Aorta (tissue), 5 donors: ENCODE measurements at regions not wholly inside any gene's neighbourhood (a gene's known extent, or its start where the extent isn't known, plus 50 kb on each side); places are given as distances from the start of the nearest gene placed in this dataset.
A peak's percentile ranks its signal among the peaks of the same experiment; 100 is the strongest.
"Not testable (repeated sequence)": the region's sequence is repeated elsewhere in the genome, so short reads cannot be mapped to it uniquely, and the experiment has no call there.

Source experiments
- ATAC-seq: fragments of 200-7000 bp; cut with Tn5 transposase; one replicate; pipeline ENCODE4 v1.9.1; 2022; ENCODE audit warnings: moderate library complexity; ENCODE audit not compliant: low FRiP score
- DNase-seq, 2 donors: peaks; one replicate each; pipeline ENCODE4 v3.0.0-alpha.2; 2020
- H3K27ac ChIP-seq, 2 donors: one replicate each; pipeline ENCODE4 v1.5.1; 2013; ENCODE audit warnings: low read length in 2 of 2, mild to moderate bottlenecking in 2 of 2, moderate library complexity in 2 of 2, control low read depth in 1 of 2, inconsistent platforms in 1 of 2, low read depth in 1 of 2
- H3K27me3 ChIP-seq, 2 donors: one replicate each; pipeline ENCODE4 v1.6.1; 2013; ENCODE audit warnings: control low read depth in 1 of 2, low read length in 1 of 2, mild to moderate bottlenecking in 1 of 2, moderate library complexity in 1 of 2; ENCODE audit not compliant: insufficient read depth in 2 of 2, control insufficient read depth in 1 of 2
- H3K36me3 ChIP-seq, 2 donors: one replicate each; pipeline ENCODE4 v1.6.1; 2013; ENCODE audit warnings: control low read depth in 1 of 2, low read length in 1 of 2, mild to moderate bottlenecking in 1 of 2; ENCODE audit not compliant: insufficient read depth in 2 of 2, control insufficient read depth in 1 of 2
- H3K4me1 ChIP-seq, 2 donors: one replicate each; pipeline ENCODE4 v1.6.1; 2013; ENCODE audit warnings: low read length in 2 of 2, control low read depth in 1 of 2, mild to moderate bottlenecking in 1 of 2, moderate library complexity in 1 of 2; ENCODE audit not compliant: insufficient read depth in 2 of 2, control insufficient read depth in 1 of 2
- H3K4me3 ChIP-seq, 2 donors: one replicate each; pipeline ENCODE4 v1.5.1; 2013; ENCODE audit warnings: low read length in 2 of 2, control low read depth in 1 of 2, mild to moderate bottlenecking in 1 of 2
- H3K9me3 ChIP-seq: one replicate; pipeline ENCODE4 v1.6.1; 2013; ENCODE audit warnings: mild to moderate bottlenecking, low read length; ENCODE audit not compliant: control insufficient read depth
- WGBS, 2 donors: extraction: QIAGEN DNeasy Blood & Tissue Kit; methylation state at CpG; one replicate each; pipeline ENCODE4 v1.1.7; 2013; 5-methylcytosine and 5-hydroxymethylcytosine counted together
- intact Hi-C, 2 donors: fragments of 100-400 bp; cut with DNase I; formaldehyde crosslinking; loops; one replicate each; pipeline versions ENCODE4 v1.14.2 to v1.15.0; 2022
- donor health status: healthy with polysubstance abuse.
- donor health status: Bipolar disorder and iron deficiency.
- donor health status: DM: no; HTN: no; CAD: no.
- donor health status: DM: no; HTN: no; CAD: no.
- donor health status: DM: yes; HTN: yes; CAD: no.

- no peak overlapping the region for H3K4me3 ChIP-seq
- no peaks in the 10 kb centered on the region for H3K4me1 ChIP-seq
- DNase-seq (no peak), ATAC-seq (no peak)
- intact Hi-C loops, result no loop called here
- H3K36me3 ChIP-seq, result no peaks in the 10 kb centered on the region
- H3K27me3 ChIP-seq, result no peaks in the 10 kb centered on the region
- H3K9me3 ChIP-seq, result no peaks in the 10 kb centered on the region
- no peak overlapping the region for H3K27ac ChIP-seq
Observed at GRCh38 chr13:59303433-59303832, 860.3 kb downstream of the DIAPH3 start.

- no peak for ATAC-seq
- WGBS, 2 donors, result 88 to 100% methylated on average over 1 of the region's 1 CpG
- H3K27ac ChIP-seq, result no peak overlapping the region
- intact Hi-C loops, result no loop called here
- H3K9me3 ChIP-seq, result no peaks in the 10 kb centered on the region
- no peaks in the 10 kb centered on the region for H3K36me3 ChIP-seq
- DNase-seq, result no peak
- no peak overlapping the region for H3K4me3 ChIP-seq
- H3K4me1 ChIP-seq, result no peaks in the 10 kb centered on the region
- no peaks in the 10 kb centered on the region for H3K27me3 ChIP-seq
Observed at GRCh38 chr13:59304596-59304995, 859.1 kb downstream of the DIAPH3 start.

- no peaks in the 10 kb centered on the region for H3K27me3 ChIP-seq
- intact Hi-C loops, result no loop called here
- no peaks in the 10 kb centered on the region for H3K4me1 ChIP-seq
- no peaks in the 10 kb centered on the region for H3K36me3 ChIP-seq
- WGBS, 2 donors, result 86 to 94% methylated on average over 4 of the region's 4 CpGs
- ATAC-seq, result no peak
- H3K9me3 ChIP-seq, result no peaks in the 10 kb centered on the region
- H3K4me3 ChIP-seq, result no peak overlapping the region
- no peak overlapping the region for H3K27ac ChIP-seq
- no peak for DNase-seq
Observed at GRCh38 chr13:59305896-59306295, 857.8 kb downstream of the DIAPH3 start.

- H3K27me3 ChIP-seq, result no peaks in the 10 kb centered on the region
- intact Hi-C loops, result no loop called here
- no peaks in the 10 kb centered on the region for H3K9me3 ChIP-seq
- no peaks in the 10 kb centered on the region for H3K4me1 ChIP-seq
- H3K4me3 ChIP-seq, result no peak overlapping the region
- no peak overlapping the region for H3K27ac ChIP-seq
- DNase-seq, result no peak
- 90 to 94% methylated on average over 3 of the region's 3 CpGs for WGBS, 2 donors
- ATAC-seq, result no peak
- H3K36me3 ChIP-seq, result no peaks in the 10 kb centered on the region
Observed at GRCh38 chr13:59312776-59313175, 851.0 kb downstream of the DIAPH3 start.

GRCh38 chr13:59318320-59318930 is 845.3 kb downstream of the DIAPH3 start:
- H3K4me1 ChIP-seq, result no peaks in the 10 kb centered on the region
- intact Hi-C loops, result no loop called here
- no peaks in the 10 kb centered on the region for H3K27me3 ChIP-seq
- no peak overlapping the region for H3K4me3 ChIP-seq
- no peak for ATAC-seq
- 39 to 40% methylated on average over 4 of the region's 4 CpGs for WGBS, 2 donors
- H3K36me3 ChIP-seq, result no peaks in the 10 kb centered on the region
- no peak overlapping the region for H3K27ac ChIP-seq
- peak; percentile 69 to 81 for DNase-seq
- H3K9me3 ChIP-seq, result no peaks in the 10 kb centered on the region

GRCh38 chr13:59319276-59319675 is 844.5 kb downstream of the DIAPH3 start:
- intact Hi-C loops, result no loop called here
- Histone ChIP-seq H3K27me3 (no peaks in the 10 kb centered on the region), H3K36me3 (no peaks in the 10 kb centered on the region), H3K4me3 (no peak overlapping the region), H3K9me3 (no peaks in the 10 kb centered on the region), H3K4me1 (no peaks in the 10 kb centered on the region), H3K27ac (no peak overlapping the region)
- no peak for ATAC-seq
- 53 to 57% methylated on average over 3 of the region's 3 CpGs for WGBS, 2 donors
- no peak for DNase-seq

- H3K36me3 ChIP-seq, result no peaks in the 10 kb centered on the region
- H3K27me3 ChIP-seq, result no peaks in the 10 kb centered on the region
- DNase-seq, result no peak
- no peak overlapping the region for H3K4me3 ChIP-seq
- no peaks in the 10 kb centered on the region for H3K4me1 ChIP-seq
- ATAC-seq, result no peak
- intact Hi-C loops, result no loop called here
- no peak overlapping the region for H3K27ac ChIP-seq
- 49 to 50% methylated on average over 2 of the region's 2 CpGs for WGBS, 2 donors
- H3K9me3 ChIP-seq, result no peaks in the 10 kb centered on the region
Observed at GRCh38 chr13:59320021-59320420, 843.7 kb downstream of the DIAPH3 start.

GRCh38 chr13:59324401-59324800 is 839.3 kb downstream of the DIAPH3 start:
- H3K27ac ChIP-seq, H3K36me3 ChIP-seq, H3K27me3 ChIP-seq, ATAC-seq, intact Hi-C loops, H3K9me3 ChIP-seq, H3K4me1 ChIP-seq, H3K4me3 ChIP-seq, DNase-seq: not testable (repeated sequence)
- WGBS, 2 donors, result 96 to 97% methylated on average over 4 of the region's 4 CpGs

- no peak for DNase-seq
- intact Hi-C loops, result no loop called here
- no peak for ATAC-seq
- Histone ChIP-seq H3K9me3 (no peaks in the 10 kb centered on the region), H3K4me3 (no peak overlapping the region), H3K36me3 (no peaks in the 10 kb centered on the region), H3K27ac (no peak overlapping the region), H3K27me3 (no peaks in the 10 kb centered on the region), H3K4me1 (no peaks in the 10 kb centered on the region)
- 91 to 92% methylated on average over 1 of the region's 1 CpG for WGBS, 2 donors
Observed at GRCh38 chr13:59326717-59327116, 837.0 kb downstream of the DIAPH3 start.
